GM18498 (cell line): ENCODE measurements at regions not wholly inside any gene's neighbourhood (a gene's known extent, or its start where the extent isn't known, plus 50 kb on each side); places are given as distances from the start of the nearest gene placed in this dataset.
"Not testable (repeated sequence)": the region's sequence is repeated elsewhere in the genome, so short reads cannot be mapped to it uniquely, and the experiment has no call there.

Experiments
- ATAC-seq: cut with Tn5 transposase; IDR thresholded peaks from one replicate; pipeline ENCODE4 v1.9.1; 2021; ENCODE audit warnings: mild to moderate bottlenecking, moderate library complexity; ENCODE audit not compliant: unreplicated experiment

GRCh38 chr1:67528141-67528540, 97.9 kb upstream of the SERBP1 start:
- ATAC-seq = no peak

DNA sequence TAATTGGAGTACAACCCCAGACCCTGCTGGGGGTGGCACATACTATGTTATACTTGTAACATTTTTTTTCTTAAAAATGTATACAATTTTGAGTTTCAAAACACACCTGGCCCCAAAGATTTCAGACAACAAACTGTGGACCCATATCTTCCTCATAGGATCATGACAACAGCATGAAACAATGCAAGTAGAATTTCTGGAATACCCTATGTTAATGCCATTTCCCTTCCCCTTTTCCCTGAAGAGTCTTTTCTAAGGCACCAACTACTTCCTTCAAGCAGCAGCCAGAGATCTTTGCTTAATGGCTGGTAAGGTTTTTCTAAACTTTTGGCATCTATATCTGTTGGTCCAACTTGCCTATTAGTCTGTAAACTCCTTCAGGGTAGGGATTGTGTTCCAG, 99.9 kb upstream of the SERBP1 start:
- no peak for ATAC-seq

DNA sequence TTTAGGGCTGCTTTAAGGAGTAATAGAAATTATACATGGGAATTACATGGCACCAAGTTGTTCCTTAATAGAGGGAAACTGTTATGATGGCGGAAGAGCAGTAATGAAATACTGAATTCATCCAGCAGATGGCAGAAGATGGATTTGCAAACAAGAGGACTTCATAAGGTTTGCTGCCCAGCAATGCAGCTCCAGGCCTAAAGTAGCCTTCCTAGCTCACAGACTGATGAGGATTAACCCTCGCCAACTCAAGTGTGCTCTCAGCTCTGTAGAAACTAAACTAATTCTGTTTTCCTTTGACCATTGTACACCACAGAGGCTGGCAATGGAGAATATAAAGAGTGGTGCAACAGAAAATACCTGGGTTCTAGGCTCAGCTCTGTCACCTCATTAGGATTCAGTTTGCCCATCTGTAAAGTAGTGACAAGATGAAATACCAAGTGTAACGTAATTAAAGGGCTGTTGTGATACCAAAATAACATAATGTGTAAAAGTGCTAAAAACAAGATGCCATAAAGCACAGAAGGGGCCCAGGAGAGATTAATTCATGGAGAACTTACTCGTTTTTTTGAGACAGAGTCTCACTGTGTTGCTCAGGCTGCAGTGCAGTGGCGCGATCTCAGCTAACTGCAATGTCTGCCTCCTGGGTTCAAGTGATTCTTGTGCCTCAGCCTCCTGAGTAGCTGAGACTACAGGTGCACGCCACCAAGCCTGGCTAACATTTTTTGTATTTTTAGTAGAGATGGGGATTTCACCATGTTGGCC, 102.4 kb upstream of the SERBP1 start:
- ATAC-seq = peak; percentile 74

- ATAC-seq = no peak
These were observed 104.4 kb upstream of the SERBP1 start for GRCh38 chr1:67534627-67535065.

- ATAC-seq = peak; percentile 75
These were observed 105.3 kb upstream of the SERBP1 start for GRCh38 chr1:67535474-67535873.

DNA sequence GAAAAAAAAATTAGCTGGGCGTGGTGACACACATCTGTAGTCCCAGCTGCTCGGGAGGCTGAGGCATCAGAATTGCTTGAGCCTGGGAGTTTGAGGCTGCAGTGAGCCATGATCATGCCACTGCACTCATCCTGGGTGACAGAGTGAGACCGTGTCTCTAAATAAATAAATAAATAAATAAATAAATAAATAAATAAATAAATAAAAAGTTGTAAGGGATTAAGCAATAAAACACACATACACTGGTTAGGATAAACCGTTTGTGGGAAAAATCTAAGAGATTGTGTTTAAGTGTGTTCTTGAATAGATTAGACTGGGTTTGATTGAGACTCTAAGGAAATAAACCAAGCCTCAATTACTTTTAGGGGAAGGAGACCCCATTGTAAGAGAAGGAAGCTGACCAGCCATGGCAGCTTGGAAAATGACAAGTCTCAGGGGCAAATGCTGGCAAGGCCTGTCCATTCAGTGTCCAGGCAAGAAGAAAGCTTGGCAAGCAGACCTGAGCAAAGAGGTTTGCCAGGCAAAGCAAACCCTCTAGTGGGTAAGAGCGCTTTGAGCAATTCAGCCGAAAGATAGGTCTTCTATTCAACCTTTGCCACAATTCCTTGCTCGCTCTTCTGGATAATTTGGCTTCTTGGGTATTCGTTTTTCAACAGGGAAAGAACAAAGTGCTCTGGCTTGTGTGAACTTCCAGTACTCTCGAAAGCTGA, 106.9 kb upstream of the SERBP1 start:
- no peak for ATAC-seq

DNA sequence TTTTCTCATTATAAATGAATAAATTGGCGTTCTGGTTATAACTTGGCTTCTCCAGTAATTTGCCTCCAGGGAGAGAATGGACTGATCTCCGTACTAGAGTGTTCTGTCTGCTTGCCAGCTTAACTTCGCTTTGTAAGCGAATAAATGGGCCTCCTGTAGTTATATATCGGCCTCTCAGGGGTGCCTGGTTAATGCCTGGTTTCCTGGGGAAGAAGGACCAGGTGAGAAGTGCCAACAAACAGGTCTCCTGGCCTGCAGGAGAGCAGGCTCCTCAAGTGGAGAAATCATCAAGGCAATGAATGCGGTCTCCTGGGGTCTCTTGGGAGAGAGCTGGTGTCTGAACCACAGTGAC, 107.4 kb upstream of the SERBP1 start:
- ATAC-seq = no peak

GRCh38 chr1:67540025-67540732, 110.0 kb upstream of the SERBP1 start:
- ATAC-seq = no peak

- no peak for ATAC-seq
These were observed 110.5 kb upstream of the SERBP1 start for GRCh38 chr1:67540733-67541125.

DNA sequence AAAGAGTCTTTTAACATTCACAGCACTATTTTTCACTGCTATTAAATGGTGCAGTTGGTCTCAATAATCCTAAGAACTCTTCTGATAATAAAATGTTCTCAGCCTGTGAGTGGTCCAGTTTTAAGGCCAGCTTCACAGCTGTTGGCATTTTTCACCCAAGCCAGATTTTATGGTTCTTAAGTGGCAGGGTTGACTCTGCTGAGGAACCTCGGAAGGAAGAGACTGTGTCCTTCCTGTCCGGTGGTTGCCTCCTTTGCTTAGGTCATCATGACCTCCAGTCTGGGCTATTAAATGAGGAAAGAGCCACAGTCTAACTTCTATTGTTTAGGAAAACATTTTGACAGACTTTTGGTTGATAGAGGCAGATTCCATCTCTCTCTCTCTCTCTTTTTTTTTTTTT, 112.5 kb upstream of the SERBP1 start:
- ATAC-seq = no peak

GRCh38 chr1:67544921-67545320, 114.7 kb upstream of the SERBP1 start:
- ATAC-seq = no peak

DNA sequence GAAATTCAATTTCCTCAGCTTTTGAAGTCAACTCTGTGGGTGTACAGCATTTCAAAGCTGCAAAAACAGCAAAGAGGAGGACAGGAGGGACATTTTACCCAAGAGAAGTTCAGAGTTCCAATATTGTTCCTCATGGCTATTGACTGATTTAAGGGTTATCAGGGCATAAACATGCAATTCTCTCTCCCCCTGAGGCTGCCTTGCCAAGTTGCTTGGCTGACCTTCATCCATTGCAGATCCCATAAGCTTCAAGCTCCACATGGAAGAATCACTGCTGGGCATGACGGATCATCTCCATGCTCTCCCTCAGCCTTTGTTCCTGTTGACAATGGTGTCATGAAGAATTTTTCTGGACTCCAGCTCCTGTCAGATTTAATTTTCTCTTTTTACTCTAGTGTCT, 115.2 kb upstream of the SERBP1 start:
- no peak for ATAC-seq

GRCh38 chr1:67551375-67551774, 121.2 kb upstream of the SERBP1 start:
- no peak for ATAC-seq

- ATAC-seq = no peak
These were observed 122.1 kb upstream of the SERBP1 start for GRCh38 chr1:67552336-67552759.

GRCh38 chr1:67554204-67554603, 124.0 kb upstream of the SERBP1 start:
- not testable (repeated sequence) for ATAC-seq

GRCh38 chr1:67555461-67556296, 125.5 kb upstream of the SERBP1 start:
- ATAC-seq = no peak

DNA sequence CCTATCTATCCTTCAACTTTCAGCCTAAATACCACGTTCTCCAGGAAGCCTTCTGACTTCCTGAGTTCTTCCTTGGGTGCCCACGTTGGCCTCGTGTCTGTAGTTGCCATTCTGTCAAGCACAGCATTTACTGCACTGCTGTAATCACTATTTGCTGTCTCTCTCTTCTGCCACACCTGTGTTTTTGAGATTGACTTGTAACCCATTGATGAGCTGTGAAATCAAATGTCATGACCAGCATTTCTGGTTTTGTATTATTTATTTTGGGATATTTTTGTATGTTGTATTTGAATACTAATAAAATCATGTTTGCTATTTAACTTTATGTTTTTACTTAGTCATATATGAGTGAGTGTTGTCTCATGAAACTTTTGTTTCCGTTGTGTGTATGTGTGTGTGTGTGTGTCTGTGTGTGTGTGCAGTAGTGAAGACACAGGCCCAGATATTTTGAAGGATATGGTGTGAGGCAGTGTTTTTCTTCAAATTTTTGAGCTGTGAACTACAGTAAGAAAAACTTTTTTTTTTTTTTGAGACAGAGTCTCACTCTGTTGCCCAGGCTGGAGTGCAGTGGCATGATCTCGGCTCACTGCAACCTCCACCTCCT, 126.2 kb upstream of the SERBP1 start:
- ATAC-seq = no peak

DNA sequence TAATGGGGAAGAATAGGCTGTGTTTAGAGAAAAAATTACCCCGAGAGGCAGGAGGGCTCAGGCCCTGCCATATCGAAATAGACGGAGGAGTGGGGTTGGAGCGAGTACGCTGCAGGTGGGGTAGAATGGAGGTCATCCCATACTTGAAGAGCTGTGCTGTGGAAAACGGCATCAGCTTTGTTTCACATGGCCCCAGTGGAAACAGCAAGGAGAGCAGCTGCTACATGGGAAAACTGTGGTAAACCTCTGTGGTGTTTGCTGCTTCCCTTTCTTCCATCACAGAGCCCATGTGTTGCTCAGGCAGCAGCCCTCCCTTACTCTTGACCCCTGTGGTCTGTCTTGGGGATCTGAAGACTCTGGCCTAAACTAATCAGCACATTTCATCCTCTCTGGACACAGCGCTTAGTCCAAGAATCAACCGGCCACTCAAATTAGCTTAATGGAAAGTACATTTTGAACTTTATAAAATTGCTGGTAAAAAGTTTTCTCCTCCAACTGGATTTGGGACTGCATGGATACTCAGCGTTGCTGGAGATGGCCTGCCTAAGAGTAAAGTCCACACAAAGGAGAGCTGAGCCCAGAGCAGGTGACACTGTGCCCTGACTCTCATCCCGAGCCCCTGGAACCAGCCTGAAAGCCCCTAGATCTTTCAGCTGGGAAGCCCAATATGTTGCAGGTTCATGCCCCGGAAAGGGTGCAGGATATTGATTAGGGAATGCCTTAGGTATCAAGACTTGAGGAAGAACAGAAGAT, 127.1 kb upstream of the GADD45A start:
- ATAC-seq = no peak

DNA sequence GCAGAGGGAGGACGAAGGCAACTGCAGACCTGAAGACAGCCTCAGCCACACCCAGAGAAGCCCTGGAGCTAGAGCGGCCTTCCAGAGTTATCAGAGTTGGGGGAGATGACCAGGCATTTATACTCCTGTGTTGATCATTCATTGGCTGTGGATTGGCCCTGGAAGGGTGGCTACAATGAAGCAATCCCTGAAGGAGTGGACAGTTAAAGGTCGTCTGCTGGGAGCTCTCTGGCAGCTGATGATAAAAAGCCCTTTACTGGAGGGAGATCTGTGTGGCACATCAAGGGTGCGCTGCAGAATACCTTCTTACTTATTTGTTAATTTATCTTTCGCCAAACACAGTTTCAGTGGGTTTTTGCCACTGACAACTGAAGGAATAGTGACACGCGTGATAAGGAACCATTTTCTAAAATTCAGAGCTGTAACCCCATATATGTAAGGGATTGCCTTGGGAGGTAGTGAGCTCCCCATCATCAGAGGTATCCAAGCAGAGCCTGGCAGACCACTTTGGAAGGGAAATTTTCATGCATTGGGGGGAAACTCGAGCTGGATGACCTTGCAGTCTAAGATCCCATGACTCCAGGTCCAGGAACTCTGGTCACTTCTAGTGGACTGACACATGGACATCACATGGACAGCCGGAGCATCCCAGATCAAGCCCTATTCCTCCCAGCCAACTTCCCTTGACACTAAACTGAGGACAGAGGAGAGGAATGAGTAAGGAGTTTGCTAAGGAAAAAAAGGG, 126.4 kb upstream of the GADD45A start:
- no peak for ATAC-seq
